Astrocyte of the cerebellum (primary cell): ENCODE measurements at regions not wholly inside any gene's neighbourhood (a gene's known extent, or its start where the extent isn't known, plus 50 kb on each side); places are given as distances from the start of the nearest gene placed in this dataset.
A peak's percentile ranks its signal among the peaks of the same experiment; 100 is the strongest.

Experiments
- DNase-seq: peaks from one replicate; pipeline ENCODE4 v3.0.0-alpha.2; 2011; ENCODE audit warnings: low read depth
- H3K4me3 ChIP-seq: 2 replicates; pipeline ENCODE4 v1.5.1; 2011; ENCODE audit warnings: mild to moderate bottlenecking, low read depth, low read length, moderate library complexity
- in situ Hi-C: cut with HindIII; loops from 2 replicates; pipeline ENCODE4 v1.10.0; 2017; ENCODE audit warnings: low sequenced_read_pairs
- TF ChIP-seq, protein P1 (sequence below): IDR thresholded peaks from 2 replicates; pipeline ENCODE4 v1.5.1; 2012; ENCODE audit warnings: low read length, low read depth, moderate library complexity, mild to moderate bottlenecking; ENCODE audit errors: missing control alignments

DNA sequence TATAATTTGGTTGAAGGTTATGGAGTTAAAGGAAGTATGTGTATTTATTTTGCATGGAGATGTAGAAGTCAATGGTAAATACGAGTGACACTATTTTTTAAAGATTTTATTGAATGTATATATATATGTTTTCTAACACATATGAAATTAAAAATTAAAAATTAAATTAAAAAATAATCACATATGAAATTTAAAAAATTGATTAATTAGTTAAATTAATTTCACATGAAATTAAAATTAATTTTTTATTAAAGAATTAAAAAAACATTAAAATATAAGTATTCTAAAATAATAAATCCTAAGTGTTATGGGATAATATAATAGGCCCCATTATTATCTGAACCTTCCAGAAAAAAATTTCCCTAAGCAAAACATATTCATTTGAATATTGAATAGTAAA, 1163.5 kb downstream of the ARAP2 start:
- no peak overlapping the region for H3K4me3 ChIP-seq
- in situ Hi-C loops = no loop called here
- no peak for DNase-seq
- TF ChIP-seq, protein P1, sequence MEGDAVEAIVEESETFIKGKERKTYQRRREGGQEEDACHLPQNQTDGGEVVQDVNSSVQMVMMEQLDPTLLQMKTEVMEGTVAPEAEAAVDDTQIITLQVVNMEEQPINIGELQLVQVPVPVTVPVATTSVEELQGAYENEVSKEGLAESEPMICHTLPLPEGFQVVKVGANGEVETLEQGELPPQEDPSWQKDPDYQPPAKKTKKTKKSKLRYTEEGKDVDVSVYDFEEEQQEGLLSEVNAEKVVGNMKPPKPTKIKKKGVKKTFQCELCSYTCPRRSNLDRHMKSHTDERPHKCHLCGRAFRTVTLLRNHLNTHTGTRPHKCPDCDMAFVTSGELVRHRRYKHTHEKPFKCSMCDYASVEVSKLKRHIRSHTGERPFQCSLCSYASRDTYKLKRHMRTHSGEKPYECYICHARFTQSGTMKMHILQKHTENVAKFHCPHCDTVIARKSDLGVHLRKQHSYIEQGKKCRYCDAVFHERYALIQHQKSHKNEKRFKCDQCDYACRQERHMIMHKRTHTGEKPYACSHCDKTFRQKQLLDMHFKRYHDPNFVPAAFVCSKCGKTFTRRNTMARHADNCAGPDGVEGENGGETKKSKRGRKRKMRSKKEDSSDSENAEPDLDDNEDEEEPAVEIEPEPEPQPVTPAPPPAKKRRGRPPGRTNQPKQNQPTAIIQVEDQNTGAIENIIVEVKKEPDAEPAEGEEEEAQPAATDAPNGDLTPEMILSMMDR = no peak

DNA sequence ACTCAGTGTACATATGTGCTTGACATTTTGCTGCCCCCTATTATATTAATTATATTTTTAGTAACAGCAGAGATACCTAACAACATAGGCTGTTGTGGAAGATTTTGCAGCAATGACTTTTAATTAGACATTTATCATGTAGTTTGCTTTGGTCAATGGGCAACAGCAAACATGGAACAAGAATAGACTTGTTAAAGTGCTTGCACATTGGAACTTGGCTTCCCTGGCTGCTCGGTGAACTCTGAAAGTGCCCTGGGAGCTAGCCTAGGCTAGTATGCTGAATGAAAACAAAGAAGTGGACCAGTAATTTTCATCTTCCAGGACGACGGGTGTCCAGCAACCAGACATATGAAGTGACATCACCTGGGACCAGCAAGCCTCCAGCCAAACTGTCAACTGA, 1157.1 kb downstream of the ARAP2 start:
- no peak for DNase-seq
- in situ Hi-C loops = no loop called here
- TF ChIP-seq, protein P1 = no peak
- no peak overlapping the region for H3K4me3 ChIP-seq

DNA sequence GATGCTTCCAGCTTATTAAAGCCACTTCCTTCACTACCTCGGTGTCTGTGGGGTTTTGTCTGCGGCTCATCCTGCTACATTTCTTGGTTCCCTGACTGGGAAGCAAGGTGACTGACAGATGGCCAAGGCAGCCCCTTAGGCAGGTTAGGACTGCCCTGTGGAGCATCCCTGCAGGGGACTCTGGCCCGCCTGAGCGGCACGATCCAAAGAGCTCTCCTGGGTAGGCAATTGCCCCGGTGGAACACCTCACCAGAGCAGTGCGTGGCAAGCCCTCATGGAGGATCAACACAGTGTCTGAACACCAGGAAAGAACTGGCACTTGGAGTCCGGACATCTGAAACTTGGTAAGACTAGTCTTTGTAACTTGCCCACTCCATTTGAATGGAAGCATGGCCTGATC, 1143.4 kb downstream of the ARAP2 start:
- DNase-seq = no peak
- in situ Hi-C loops = no loop called here
- TF ChIP-seq, protein P1 = no peak
- H3K4me3 ChIP-seq = no peak overlapping the region

DNA sequence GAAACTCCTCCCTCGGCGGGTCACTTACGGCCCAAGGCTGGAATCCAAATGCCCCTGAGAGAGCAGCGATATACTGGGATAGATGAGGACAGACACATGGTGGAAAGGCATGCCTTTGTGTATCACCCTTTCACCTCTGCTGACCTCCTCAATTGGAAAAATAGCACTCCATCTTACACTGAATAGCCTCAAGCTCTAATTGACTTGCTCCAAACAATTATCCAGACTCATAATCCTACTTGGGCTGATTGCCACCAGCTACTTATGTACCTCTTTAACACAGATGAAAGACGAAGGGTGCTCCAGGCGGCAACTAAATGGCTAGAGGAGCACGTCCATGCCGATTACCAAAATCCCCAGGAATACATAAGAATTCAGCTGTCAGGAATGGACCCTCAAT, 1142.2 kb downstream of the ARAP2 start:
- in situ Hi-C loops = no loop called here
- H3K4me3 ChIP-seq = no peak overlapping the region
- TF ChIP-seq, protein P1 = no peak
- DNase-seq = no peak

DNA sequence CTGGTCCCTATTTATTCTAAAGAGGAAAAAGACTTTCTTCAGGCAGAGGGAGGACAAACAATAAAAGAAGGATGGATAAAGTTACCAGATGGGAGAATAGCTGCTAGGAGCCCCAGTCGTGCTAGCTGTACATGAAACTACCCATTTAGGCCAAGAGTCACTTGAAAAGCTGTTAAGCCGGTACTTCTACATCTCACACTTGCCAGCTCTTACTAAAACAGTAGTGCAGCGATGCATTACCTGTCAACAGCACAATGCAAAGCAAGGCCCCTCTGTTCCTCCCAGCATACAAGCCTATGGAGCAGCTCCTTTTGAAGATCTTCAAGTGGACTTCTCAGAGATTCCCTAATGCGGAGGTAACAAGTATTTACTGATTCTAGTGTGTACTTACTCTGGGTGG, 1138.8 kb downstream of the ARAP2 start:
- TF ChIP-seq, protein P1 = no peak
- in situ Hi-C loops = no loop called here
- no peak overlapping the region for H3K4me3 ChIP-seq
- no peak for DNase-seq

DNA sequence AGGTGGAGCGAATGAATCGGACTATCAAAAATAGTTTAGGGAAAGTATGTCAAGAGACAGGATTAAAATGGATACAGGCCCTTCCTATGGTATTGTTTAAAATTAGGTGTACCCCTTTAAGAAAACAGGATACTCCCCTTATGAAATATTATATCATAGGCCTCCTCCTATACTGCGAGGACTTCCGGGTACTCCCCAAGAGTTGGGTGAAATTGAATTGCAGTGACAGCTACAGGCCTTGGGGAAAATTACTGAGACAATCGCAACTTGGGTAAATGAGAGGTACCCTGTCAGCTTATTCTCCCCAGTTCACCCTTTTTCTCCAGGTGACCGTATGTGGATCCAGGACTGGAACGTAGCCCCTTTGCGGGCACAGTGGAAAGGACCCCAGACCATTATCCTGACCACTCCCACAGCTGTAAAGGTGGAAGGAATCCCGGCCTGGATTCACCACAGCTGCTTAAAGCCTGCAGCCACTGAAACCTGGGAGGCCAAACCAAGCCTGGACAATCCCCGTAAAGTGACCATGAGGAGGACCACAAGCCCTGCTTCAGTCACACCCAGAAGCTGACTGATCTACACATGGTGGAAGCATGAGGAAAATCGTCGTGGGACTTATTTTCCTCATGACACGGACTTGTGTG, 1138.1 kb downstream of the ARAP2 start:
- TF ChIP-seq, protein P1 = no peak
- no peak overlapping the region for H3K4me3 ChIP-seq
- in situ Hi-C loops = no loop called here
- no peak for DNase-seq

DNA sequence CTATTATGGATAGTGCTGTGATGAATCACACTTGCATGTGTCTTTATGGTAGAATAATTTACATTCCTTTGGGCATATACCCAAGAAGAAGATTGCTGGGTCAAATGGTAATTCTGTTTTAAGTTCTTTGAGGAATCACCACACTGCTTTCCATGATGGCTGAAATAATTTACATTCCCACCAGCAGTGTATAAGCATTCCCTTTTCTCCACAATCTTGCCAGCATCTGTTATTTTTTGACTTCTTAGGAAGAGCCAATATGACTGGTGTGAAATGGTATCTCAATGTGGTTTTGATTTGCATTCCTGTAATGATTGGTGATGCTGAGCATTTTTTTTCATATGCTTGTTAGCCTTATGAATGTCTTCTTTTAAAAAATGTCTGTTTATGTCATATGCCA, 1120.2 kb downstream of the ARAP2 start:
- TF ChIP-seq, protein P1 = no peak
- in situ Hi-C loops = no loop called here
- H3K4me3 ChIP-seq = no peak overlapping the region
- DNase-seq = peak; percentile 43
